ENCODE measurements at regions not wholly inside any gene's neighbourhood (a gene's known extent, or its start where the extent isn't known, plus 50 kb on each side); places are given as distances from the start of the nearest gene placed in this dataset.

DNA sequence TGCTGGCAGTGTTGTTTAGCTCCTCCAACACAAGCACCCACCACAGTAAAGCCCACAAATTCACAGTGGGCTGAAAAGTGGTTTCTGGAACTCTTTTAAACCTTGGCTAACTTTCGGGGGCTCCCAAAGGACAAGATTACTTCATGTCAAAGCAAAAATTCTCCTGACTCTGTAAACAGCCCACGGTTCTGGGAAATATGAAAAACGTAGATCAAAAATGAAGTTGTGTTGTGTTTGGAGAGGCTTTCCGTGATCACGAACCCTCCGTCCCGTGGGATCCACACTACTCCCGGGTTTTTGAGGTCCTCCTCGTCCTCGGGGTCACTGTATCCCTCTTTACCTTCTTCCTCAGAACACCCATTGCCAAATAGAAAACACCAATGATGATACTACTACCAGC lies 159.0 kb upstream of the RUNX1 start:
- H3K9me3 ChIP-seq (ENCODE audit: low read length) = no peaks in the 10 kb centered on the region
- H3K4me1 ChIP-seq (ENCODE audit: insufficient read depth, low read length) = peaks cover 10% of the 10 kb centered on the region
- Mint-ChIP-seq H3K4me1 (peaks cover 5 to 20% (median 16%) of the 10 kb centered on the region in 3 donors), H3K36me3 (peaks cover 0 to 4% (median 0%) of the 10 kb centered on the region in 3 donors), H3K4me3 (no peak overlapping the region), H3K9me3 (peaks cover 4 to 18% (median 11%) of the 10 kb centered on the region in 5 donors), H3K27me3 (peaks cover 9 to 47% of the 10 kb centered on the region in 2 donors), H3K27ac (no peak overlapping the region)
- no peak for DNase-seq
- ChIA-PET CTCF (interaction anchor here (1.5 kb wide), 1 partner anchor 157 kb away, joined by 4 read pairs; no protein-coding TSS in a partner anchor), POLR2A (no interaction called here)
- H3K4me3 ChIP-seq (ENCODE audit: low read length) = no peak overlapping the region
- H3K36me3 ChIP-seq (ENCODE audit: insufficient read depth, low read length) = no peaks in the 10 kb centered on the region
- no peak overlapping the region for H3K27ac ChIP-seq (ENCODE audit: low read depth, low read length)
- no peaks in the 10 kb centered on the region for H3K27me3 ChIP-seq (ENCODE audit: insufficient read depth, low read length, poor library complexity, severe bottlenecking)

DNA sequence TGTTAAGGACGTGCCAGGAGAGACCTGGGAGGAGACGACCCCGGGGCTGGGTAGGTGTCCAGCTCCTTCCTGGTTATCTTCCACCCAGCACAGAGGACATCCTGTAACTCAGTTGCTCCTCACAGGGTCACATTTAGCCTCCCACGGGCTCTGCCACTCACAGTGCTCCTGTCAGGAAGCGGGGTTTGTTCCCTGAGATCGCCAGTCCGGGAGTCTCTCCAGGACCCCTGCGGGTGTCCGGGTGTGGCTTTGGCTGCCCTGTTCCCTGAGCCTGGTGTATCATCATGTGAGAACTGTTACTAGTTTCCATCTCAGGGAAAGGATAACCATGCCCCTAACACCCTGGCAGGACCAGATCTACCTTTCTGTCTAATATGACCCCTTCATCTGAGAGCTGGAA lies 158.2 kb upstream of the RUNX1 start:
- CTCF ChIA-PET = interaction anchor here (1.5 kb wide), 1 partner anchor 156 kb away, joined by 4 read pairs; no protein-coding TSS in a partner anchor

DNA sequence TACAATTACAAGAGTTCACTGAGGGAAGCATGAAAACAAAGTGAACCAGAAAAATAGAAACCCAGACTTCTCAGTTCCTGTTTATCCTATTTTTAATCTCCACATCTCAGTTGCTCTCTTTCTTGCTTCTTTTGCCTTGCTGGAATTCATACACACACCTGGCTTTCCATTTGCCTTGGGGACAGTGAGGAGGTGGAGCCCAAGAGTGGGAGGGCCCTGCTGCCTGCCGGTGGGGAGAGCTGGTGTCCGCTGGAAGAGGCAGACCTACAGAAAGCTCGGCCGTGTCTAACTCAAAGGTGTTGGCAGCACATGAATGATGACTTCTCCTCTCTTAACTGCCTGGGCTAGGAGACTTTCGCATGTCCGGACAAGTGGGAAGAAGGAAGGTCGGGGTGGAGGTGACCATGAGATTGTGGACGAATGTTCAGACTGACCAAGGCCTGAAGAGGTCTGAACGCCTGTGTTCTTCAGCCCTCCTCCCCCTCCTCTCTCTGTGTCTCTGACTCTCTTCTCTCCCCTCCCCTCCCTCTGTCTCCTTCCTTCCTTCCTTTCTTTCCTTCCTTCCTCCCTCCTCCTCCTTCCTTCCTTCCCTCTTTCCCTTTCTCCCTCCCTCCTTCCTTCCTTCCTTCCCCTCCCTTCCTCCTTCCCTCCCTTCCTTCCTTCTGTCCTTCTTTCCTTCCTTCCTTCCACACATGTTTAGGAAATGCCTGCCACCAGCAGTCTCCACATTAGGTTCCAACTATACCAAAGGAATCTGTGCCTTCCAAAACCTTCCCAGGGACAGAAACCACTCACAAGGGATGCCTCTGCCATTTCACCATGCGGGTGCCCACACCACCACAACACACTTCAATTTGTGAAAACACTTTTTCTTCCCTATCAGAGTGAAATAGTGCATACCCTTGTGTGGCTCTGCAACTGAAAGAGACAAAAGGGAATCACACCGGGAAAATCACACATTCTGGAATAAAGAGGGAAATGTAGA lies 157.3 kb upstream of the RUNX1 start:
- peaks cover 5 to 20% (median 16%) of the 10 kb centered on the region in 3 donors for H3K4me1 Mint-ChIP-seq
- ChIA-PET CTCF (interaction anchor here (1.3 kb wide), 1 partner anchor 9 kb away, joined by 4 read pairs; no protein-coding TSS in a partner anchor), POLR2A (interaction anchor here (0.7 kb wide), 1 partner anchor 230 kb away, joined by 3 read pairs; no protein-coding TSS in a partner anchor)
- no peaks in the 10 kb centered on the region for H3K36me3 ChIP-seq (ENCODE audit: insufficient read depth, low read length)
- H3K9me3 ChIP-seq (ENCODE audit: low read length) = no peaks in the 10 kb centered on the region
- H3K27ac ChIP-seq (ENCODE audit: low read depth, low read length) = no peak overlapping the region
- H3K27me3 ChIP-seq (ENCODE audit: insufficient read depth, low read length, poor library complexity, severe bottlenecking) = no peaks in the 10 kb centered on the region
- H3K4me1 ChIP-seq (ENCODE audit: insufficient read depth, low read length) = peaks cover 10% of the 10 kb centered on the region
- H3K4me3 Mint-ChIP-seq = peak overlapping the region in 2 of 7 donors; percentile 18 to 42
- peaks cover 13 to 50% of the 10 kb centered on the region in 2 donors for H3K27me3 Mint-ChIP-seq
- DNase-seq = no peak
- H3K36me3 Mint-ChIP-seq = peaks cover 0 to 4% (median 0%) of the 10 kb centered on the region in 3 donors
- H3K27ac Mint-ChIP-seq = peak overlapping the region in 1 of 8 donors; percentile 21
- peaks cover 4 to 18% (median 11%) of the 10 kb centered on the region in 5 donors for H3K9me3 Mint-ChIP-seq
- no peak overlapping the region for H3K4me3 ChIP-seq (ENCODE audit: low read length)

More for the DNA sequence above, 158.2 kb upstream of the RUNX1 start:
- no peaks in the 10 kb centered on the region for H3K36me3 ChIP-seq (ENCODE audit: insufficient read depth, low read length)
- Mint-ChIP-seq H3K4me3 (no peak overlapping the region), H3K27me3 (peaks cover 10 to 50% of the 10 kb centered on the region in 2 donors), H3K27ac (no peak overlapping the region), H3K9me3 (peaks cover 4 to 18% (median 11%) of the 10 kb centered on the region in 5 donors), H3K4me1 (peaks cover 5 to 20% (median 16%) of the 10 kb centered on the region in 3 donors), H3K36me3 (peaks cover 0 to 4% (median 0%) of the 10 kb centered on the region in 3 donors)
- POLR2A ChIA-PET = no interaction called here
- no peak for DNase-seq
- H3K4me1 ChIP-seq (ENCODE audit: insufficient read depth, low read length) = peaks cover 10% of the 10 kb centered on the region
- H3K4me3 ChIP-seq (ENCODE audit: low read length) = no peak overlapping the region
- no peaks in the 10 kb centered on the region for H3K9me3 ChIP-seq (ENCODE audit: low read length)
- H3K27me3 ChIP-seq (ENCODE audit: insufficient read depth, low read length, poor library complexity, severe bottlenecking) = no peaks in the 10 kb centered on the region
- H3K27ac ChIP-seq (ENCODE audit: low read depth, low read length) = no peak overlapping the region

DNA sequence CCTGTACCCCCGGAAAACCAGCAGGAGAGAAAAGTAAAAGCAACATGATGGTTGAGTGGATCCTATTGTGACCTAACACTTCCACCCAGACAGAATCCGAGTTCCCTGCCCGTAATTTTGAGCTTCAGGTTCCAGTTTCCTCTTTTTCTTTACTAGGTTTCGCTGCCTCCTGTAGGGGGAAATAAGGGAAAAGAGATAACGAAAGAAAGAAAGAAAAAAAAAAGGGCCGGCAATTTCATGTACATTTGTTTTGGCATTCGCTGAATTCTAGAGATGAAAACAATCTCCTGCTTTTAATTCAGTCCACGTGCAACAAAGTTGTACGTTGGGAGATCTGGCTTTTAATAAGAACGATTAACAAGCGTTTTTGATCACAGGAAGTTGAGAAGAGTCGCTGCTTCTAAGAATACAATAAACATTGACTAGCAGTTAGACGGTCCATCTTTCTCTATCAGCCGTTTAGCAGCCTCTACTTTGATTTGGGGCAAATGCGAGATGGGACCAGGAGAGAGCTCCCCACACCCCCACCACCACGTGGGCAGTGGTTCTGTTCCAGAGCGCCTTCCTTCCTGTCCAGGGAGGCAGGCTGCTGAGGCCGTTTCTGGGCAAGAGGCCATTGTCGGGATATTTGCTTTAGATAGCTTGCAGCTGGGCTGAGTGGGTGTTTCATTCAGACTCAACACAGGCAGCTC lies 155.9 kb upstream of the RUNX1 start:
- Histone ChIP-seq H3K27me3 (ENCODE audit: insufficient read depth, low read length, poor library complexity, severe bottlenecking) (no peaks in the 10 kb centered on the region), H3K36me3 (ENCODE audit: insufficient read depth, low read length) (no peaks in the 10 kb centered on the region), H3K9me3 (ENCODE audit: low read length) (no peaks in the 10 kb centered on the region), H3K4me3 (ENCODE audit: low read length) (peak overlapping the region; percentile 21), H3K4me1 (ENCODE audit: insufficient read depth, low read length) (peaks cover 10% of the 10 kb centered on the region), H3K27ac (ENCODE audit: low read depth, low read length) (peak overlapping the region; percentile 49)
- Mint-ChIP-seq H3K9me3 (peaks cover 0 to 7% (median 5%) of the 10 kb centered on the region in 5 donors), H3K27ac (peak overlapping the region in 2 of 8 donors; percentile 28 to 33), H3K36me3 (no peaks in the 10 kb centered on the region), H3K27me3 (peaks cover 12 to 40% of the 10 kb centered on the region in 2 donors), H3K4me3 (peak overlapping the region; percentile 52 to 85 (median 82)), H3K4me1 (peaks cover 5 to 20% (median 16%) of the 10 kb centered on the region in 3 donors)
- CTCF ChIA-PET = interaction anchor here (0.6 to 1.3 kb wide), 3 partner anchors 10 to 1798 kb away, joined by 3 to 4 read pairs (median 3); no protein-coding TSS in a partner anchor
- peak in 1 of 5 donors; percentile 10 for DNase-seq
- POLR2A ChIA-PET = interaction anchor here (0.8 kb wide), 1 partner anchor 328 kb away, joined by 3 read pairs; no protein-coding TSS in a partner anchor

DNA sequence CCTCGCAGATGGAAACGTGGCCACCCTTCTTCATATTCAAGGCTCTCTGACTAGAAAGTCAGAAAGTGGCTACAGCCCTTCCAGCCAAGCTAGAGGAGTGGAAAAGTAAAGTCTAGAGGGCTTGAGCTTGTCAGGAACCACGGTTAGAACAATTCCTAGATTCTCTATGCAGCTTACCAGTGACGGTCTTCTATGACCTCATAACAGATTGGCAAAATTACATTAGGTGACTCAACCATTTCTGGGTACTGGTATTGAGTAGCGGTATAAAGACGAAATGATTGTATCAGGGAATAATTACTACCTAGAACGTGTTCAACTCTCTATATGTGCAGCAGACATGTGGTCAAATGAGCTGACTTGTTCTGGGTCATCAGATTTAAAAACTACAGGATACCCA lies 155.0 kb upstream of the RUNX1 start:
- Histone ChIP-seq H3K4me1 (ENCODE audit: insufficient read depth, low read length) (peaks cover 10% of the 10 kb centered on the region), H3K27me3 (ENCODE audit: insufficient read depth, low read length, poor library complexity, severe bottlenecking) (no peaks in the 10 kb centered on the region), H3K36me3 (ENCODE audit: insufficient read depth, low read length) (no peaks in the 10 kb centered on the region), H3K27ac (ENCODE audit: low read depth, low read length) (no peak overlapping the region), H3K9me3 (ENCODE audit: low read length) (no peaks in the 10 kb centered on the region), H3K4me3 (ENCODE audit: low read length) (no peak overlapping the region)
- Mint-ChIP-seq H3K36me3 (no peaks in the 10 kb centered on the region), H3K4me1 (peaks cover 5 to 20% (median 16%) of the 10 kb centered on the region in 3 donors), H3K9me3 (peaks cover 0 to 2% (median 0%) of the 10 kb centered on the region in 5 donors), H3K27ac (no peak overlapping the region), H3K27me3 (peaks cover 8 to 35% of the 10 kb centered on the region in 2 donors), H3K4me3 (peak overlapping the region in 1 of 7 donors; percentile 19)
- DNase-seq = no peak
- POLR2A ChIA-PET = no interaction called here
- CTCF ChIA-PET = no interaction called here

DNA sequence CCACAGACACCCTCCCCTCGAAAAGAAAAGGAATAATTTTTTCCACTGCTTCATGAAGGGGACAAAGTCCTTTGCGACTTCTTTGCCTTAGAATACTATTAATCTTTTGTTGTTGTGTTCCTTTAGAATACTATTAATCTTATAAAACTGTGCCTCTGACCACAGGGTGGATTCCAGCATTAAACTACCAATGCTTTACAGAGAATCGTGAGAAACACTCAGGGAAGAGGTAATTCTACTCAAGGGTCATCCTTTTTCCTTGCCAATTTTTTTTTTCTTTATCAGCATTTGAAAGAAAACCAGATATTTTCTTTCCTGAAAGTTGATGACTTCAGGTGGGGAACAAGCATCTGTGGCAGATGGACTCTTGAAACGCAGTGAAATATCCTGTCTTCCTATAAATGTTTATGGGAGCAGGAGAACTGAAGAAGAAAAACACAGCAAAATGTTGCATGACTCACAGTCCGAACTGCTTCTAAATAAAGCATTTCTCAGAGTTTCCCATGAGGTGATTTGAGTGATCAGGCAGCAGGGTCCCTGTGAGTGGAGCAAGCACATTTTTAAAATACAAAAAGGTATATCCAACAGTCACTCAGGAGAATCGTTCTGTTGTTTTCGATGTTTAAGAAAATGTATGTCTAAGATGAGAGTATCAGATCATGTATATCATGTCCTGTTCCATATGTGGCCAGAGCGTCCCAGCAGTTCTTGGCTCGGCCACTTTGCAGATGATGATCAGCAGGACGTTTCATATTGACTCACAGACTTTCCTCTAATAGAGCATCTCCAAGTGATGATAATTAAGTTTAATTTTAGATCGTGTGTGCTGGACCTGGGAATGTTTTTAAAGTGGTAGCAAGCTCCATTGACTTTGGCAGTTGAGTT lies 154.2 kb upstream of the RUNX1 start:
- Mint-ChIP-seq H3K4me3 (no peak overlapping the region), H3K27me3 (peaks cover 8 to 31% of the 10 kb centered on the region in 2 donors), H3K27ac (peak overlapping the region in 1 of 8 donors; percentile 25), H3K36me3 (peaks cover 0 to 2% (median 0%) of the 10 kb centered on the region in 3 donors), H3K9me3 (peaks cover 0 to 2% (median 0%) of the 10 kb centered on the region in 5 donors), H3K4me1 (peaks cover 5 to 20% (median 16%) of the 10 kb centered on the region in 3 donors)
- peaks cover 10% of the 10 kb centered on the region for H3K4me1 ChIP-seq (ENCODE audit: insufficient read depth, low read length)
- no peaks in the 10 kb centered on the region for H3K9me3 ChIP-seq (ENCODE audit: low read length)
- H3K27ac ChIP-seq (ENCODE audit: low read depth, low read length) = no peak overlapping the region
- no peaks in the 10 kb centered on the region for H3K27me3 ChIP-seq (ENCODE audit: insufficient read depth, low read length, poor library complexity, severe bottlenecking)
- H3K4me3 ChIP-seq (ENCODE audit: low read length) = no peak overlapping the region
- ChIA-PET CTCF (no interaction called here), POLR2A (no interaction called here)
- no peak for DNase-seq
- H3K36me3 ChIP-seq (ENCODE audit: insufficient read depth, low read length) = no peaks in the 10 kb centered on the region

DNA sequence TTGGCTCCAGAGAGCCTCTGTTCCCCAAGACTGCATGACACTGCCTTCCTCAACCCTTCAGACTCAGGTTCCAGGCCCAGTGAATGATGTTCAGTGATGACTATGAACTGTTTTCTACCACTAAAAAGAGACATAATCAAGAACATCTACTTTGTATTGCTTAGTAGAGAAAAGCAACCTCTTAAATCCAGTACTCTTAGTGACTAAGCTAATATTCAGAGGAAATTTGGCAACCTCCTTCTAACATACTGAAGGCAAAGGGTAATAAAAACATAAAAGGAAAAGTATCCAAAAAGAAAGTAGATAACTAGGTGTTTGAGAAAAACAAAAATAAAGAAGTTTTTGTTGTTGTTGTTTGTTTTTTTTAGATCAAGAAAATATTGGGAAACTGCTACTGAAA lies 153.3 kb upstream of the RUNX1 start:
- Histone ChIP-seq H3K36me3 (ENCODE audit: insufficient read depth, low read length) (no peaks in the 10 kb centered on the region), H3K27me3 (ENCODE audit: insufficient read depth, low read length, poor library complexity, severe bottlenecking) (no peaks in the 10 kb centered on the region), H3K4me3 (ENCODE audit: low read length) (no peak overlapping the region), H3K4me1 (ENCODE audit: insufficient read depth, low read length) (peaks cover 10% of the 10 kb centered on the region), H3K9me3 (ENCODE audit: low read length) (no peaks in the 10 kb centered on the region), H3K27ac (ENCODE audit: low read depth, low read length) (no peak overlapping the region)
- CTCF ChIA-PET = no interaction called here
- peaks cover 0 to 2% (median 0%) of the 10 kb centered on the region in 5 donors for H3K9me3 Mint-ChIP-seq
- peaks cover 0 to 4% (median 0%) of the 10 kb centered on the region in 3 donors for H3K36me3 Mint-ChIP-seq
- H3K4me3 Mint-ChIP-seq = no peak overlapping the region
- POLR2A ChIA-PET = no interaction called here
- no peak for DNase-seq
- H3K4me1 Mint-ChIP-seq = peaks cover 5 to 20% (median 16%) of the 10 kb centered on the region in 3 donors
- H3K27ac Mint-ChIP-seq = no peak overlapping the region
- H3K27me3 Mint-ChIP-seq = peaks cover 8 to 27% of the 10 kb centered on the region in 2 donors

All from CD8-positive, alpha-beta memory T cell (primary cell).